Ramos (cell line): ENCODE measurements at regions not wholly inside any gene's neighbourhood (a gene's known extent, or its start where the extent isn't known, plus 50 kb on each side); places are given as distances from the start of the nearest gene placed in this dataset.
"Not testable (repeated sequence)": the region's sequence is repeated elsewhere in the genome, so short reads cannot be mapped to it uniquely, and the experiment has no call there.

ENCODE experiments used
- in situ Hi-C: fragments of 300-500 bp; cut with MboI; formaldehyde crosslinking; loops from one replicate; pipeline ENCODE4 v1.14.3; 2022; ENCODE audit warnings: low sequenced_read_pairs; ENCODE audit not compliant: unreplicated experiment

DNA sequence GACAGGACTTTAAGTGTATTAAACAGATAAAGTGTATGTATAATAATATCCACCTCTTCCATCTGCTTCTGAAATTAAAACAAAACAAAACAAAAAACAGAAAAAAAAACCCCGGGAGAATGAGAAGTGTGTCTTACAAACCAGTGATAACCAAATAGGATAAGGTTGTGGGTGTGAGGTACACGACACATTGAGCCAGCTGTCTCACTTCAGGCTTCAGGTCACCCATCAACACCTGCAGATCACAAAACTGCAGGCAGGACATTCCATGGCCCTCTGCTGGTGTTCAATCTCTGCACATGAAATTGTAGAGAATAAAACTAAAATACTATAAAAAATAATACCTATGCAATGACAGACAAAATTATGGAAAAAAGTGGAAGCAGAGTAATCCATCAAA, 339.9 kb downstream of the SFMBT2 start:
- in situ Hi-C loops, result no loop called here

DNA sequence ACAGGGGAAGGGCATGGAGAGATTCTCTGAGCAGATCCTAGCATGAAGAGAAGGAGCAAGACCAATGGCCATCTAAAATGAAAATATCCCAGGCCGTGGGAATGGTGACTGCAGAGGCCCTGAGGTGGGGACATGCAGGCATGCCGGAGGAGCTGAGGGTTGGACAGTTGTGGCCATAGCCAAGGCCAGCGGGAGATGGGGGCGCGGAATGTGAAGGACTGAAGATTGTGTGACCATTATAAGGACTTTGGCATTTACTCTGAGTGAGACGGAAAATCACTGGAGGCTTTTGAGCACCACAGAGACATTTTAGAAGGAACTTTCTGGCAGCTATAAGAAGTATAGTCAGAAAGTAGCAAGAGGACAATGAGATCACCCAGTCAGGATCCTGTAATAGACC, 341.1 kb downstream of the SFMBT2 start:
- in situ Hi-C loops, result no loop called here

DNA sequence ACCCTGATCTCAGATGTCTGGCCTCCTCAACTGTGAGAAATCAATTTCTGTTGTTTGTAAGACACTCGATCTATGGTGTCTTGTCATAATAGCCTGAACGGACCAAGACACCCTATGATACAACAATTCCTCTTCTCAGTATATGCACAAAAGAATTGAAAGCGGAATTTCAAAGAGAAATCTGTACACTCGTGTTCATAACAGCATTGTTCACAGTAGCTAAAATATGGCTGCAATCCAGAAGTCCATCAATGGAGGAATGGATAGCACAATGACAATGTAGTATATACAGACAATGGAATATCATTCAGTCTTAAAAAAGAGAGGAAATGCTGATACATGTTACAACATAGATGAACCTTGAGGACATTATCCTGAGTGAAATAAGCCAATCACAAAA, 354.6 kb downstream of the SFMBT2 start:
- in situ Hi-C loops, result no loop called here

DNA sequence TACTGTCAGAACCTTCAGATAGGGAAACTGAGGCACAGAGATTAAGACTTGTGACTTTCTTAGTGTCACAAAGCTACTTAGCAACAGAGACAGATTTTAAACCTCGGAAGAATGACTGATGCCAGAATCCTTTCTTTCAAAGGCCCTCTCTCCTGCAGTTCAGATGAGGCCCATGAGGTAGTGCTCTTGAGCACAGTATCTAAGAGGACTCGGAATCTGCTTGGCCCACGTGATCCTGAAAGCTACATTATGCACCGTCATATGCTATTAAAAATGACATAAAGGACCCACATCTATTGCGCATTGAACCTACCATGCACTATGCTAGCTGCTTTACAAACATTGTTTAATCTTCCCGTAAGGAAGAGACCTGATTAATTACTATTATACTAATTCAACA, 355.9 kb downstream of the SFMBT2 start:
- in situ Hi-C loops, result no loop called here

DNA sequence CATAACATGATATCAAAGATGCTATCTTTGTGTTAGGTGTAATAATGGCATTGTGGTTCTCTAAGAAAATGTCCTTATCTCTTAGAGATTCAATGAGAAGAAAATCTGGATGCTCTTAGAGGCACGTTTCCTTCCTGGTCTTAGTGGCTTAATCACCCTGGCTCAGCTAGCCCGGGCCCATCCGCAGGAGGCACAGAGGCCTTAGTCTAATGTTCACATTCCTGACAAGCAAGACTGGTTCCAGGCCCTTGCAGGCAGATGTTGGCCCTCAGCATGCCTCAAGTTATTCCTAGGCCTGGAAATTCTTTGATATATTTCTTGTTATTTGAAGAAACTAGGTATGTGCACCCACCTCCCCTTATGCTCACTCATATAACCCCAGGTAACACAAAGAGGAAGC, 357.6 kb downstream of the SFMBT2 start:
- in situ Hi-C loops, result no loop called here

DNA sequence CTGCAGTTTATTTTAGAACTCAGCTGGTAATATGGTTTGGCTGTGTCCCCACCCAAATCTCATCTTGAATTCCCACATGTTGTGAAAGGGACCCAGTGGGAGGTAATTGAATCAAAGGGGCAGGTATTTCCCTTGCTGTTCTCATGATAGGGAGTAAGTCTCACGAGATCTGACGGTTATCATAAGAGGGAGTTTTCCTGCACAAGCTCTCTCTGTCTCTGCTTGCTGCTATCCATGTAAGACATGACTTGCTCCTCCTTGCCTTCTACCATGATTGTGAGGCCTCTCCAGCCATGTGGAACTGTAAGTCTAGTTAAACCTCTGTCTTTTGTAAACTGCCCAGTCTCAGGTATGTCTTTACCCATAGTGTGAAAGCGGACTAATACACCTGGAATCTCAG, 360.8 kb downstream of the SFMBT2 start:
- in situ Hi-C loops, result not testable (repeated sequence)

DNA sequence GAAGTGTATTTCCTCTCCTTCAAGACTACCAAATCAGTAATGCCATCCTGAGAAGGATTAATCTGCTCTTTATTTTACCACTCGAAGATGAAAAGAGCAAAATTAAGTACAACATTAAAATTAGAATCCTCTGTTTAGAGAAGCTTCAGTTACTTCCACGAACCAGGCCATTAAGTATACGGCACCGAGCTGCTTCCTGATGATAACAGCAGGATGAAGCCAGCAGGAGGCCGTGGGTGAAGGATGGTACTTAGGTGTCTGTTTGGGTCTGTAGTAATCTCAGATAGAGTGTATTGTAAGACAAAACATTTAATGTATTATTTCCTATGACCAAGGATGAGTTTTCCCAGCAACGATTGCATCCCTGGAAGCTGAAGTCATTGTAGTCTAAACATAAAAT, 362.8 kb downstream of the SFMBT2 start:
- in situ Hi-C loops, result no loop called here

DNA sequence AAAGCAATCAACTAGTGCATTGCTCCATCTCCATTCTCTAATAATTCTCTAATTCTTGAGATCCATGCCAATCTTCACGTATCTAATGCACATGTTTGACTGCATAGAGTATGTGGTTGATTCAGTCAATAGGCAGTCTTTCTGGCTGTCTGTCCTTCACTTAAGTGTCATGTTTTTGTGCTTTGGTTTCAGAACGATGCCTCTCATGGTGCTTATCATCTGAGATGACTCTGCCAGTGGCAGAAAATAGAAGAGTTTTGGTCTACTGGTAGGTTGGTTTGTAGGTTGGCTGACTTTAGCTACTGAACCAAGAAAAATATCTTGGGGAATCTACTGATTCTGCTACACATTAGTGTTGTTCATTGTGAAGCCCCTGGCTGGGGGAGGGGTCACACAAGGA, 364.2 kb downstream of the SFMBT2 start:
- in situ Hi-C loops, result no loop called here

DNA sequence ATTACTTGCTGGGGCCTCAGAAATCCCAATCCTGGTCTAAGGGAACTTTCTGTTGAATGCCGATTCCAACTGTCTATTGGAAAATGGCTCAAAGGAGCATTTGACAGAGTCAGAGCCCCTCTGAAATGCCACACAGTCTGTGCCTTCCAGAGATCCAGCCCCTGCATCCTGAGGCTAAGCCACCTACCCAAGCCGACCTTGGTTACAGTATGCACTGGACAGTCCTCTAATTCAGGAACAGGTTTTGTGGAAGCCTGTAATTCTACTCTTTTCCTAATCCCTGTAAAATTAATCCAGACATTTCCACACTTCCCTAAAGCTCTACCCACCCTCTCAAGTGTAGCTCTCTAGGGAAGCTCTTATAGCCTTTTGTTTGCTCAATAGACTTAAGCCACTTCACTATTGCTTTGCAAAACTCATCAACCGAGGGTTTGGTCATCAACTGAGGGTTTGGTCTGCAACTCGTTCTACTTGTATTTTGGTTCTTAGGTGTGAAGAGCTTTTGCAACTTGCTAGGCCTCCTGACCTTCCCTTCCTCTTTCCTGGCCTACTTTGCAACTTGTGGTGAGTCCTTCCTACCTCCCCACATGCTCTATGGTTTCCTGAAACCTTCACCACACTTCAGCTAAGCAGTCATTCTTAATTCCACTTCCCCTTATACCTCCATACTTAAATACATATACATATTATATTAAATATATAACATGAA, 364.8 kb downstream of the SFMBT2 start:
- in situ Hi-C loops, result no loop called here

DNA sequence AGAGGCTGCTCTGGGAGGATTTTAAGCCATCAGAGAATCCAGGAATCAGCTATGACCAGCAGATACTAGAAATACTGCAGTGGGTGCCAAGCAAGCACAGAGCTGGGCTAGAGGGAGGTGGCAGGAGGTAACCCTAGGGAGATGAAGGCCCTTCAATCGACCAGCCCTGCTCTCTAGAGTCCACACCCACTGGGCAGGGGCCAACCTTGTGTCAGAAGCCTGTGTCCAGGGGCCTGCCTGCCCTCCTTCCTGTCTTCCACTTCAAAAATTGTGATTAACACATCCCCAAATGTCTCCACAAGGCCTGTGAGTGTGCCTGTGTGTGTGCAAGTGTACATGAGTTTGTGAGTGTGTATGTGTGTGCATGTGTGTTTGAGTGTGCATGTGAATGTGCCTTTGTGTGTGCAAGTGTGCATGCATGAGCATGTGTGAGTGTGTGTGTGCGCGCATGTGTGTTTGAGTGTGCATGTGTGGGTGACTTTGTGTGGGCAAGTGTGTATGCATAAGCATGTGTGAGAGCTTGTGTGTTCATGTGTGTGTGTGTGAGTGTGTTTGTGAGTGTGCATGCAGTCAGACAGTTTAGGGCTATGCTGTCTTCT, 367.7 kb downstream of the SFMBT2 start:
- in situ Hi-C loops, result no loop called here

DNA sequence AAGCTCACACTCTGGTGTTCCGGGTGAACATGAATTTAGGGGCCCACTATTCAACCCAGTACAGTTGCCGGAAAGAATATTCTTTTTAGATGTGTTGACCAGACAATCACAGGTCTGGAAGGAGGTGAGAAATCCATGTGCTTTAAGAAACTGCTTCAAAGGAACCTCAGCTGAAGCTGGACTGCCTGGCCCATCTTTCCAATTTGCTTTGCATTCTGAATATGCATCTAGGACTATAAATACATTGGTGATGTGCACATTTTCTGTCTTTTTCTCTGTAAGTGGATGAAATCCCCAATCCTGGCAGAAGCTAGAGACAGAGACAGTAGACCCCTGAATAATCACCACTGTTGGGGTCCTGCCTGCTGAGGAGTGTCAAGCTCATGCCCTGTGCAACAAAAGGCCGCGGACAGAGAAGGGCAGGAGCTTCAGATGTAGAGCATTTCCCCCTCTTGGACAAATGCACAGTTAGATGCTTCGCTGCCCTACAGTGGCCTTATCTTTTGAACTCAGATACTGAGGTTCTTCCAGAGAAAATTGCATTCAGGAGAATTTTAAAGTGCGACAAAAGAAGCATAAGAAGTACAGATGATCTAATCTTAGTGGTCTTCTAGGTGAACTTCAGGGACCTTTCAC, 368.3 kb downstream of the SFMBT2 start:
- in situ Hi-C loops, result no loop called here

DNA sequence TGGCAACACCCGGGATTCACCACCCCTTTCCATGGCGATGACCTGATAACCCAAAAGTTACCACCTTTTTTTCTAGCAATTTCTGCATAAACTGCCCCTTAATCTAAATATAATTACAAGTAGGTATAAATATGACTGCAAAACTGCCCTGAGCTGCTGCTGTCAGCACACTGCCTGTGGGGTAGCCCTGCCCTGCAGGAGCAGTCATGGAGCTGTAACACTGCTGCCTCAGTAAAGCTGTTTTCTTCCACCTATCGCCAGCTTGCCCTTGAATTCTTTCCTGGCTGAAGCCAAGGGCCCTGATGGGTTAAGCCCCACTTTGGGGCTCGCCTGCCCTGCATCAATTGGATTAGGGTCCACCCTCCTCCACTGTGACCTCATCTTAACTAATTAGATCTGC, 368.8 kb downstream of the SFMBT2 start:
- in situ Hi-C loops, result no loop called here

DNA sequence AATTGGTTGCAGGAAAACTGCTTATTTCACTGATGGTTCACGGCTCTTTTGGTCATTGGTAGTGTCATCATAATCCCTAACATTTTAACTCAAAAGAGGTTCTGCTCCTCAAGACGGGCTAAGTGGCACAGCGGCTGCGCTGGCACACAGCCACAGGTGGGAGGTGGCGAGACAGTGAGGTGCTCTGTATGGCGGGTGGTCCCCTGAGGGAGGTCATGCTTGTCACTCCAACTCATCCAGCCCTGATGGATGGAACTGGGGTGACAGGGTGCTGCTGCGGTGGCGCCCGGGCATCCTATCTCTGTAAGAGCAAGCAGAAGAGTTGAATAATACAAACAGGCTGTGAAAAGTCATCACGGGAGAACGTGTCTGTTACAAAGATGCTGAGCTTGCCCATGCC, 370.2 kb downstream of the SFMBT2 start:
- in situ Hi-C loops, result no loop called here

DNA sequence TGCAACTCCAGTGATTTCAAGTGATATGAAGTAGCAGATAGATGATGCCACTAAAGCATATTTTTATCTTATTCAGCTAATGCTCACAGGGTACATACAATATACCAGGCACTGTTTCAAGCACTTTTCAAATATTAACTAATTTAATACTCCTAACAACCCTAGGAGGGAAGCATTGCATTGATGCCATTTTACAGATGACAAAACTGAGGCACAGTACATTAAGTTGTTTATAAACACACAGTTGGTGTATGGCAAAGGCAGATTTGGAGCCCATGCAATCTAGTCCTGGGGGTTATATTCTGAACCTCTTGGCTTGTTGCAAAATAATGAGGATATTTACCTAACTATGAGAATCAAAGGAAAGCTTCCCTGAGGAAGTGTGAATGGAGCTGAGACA, 371.0 kb downstream of the SFMBT2 start:
- in situ Hi-C loops, result no loop called here

DNA sequence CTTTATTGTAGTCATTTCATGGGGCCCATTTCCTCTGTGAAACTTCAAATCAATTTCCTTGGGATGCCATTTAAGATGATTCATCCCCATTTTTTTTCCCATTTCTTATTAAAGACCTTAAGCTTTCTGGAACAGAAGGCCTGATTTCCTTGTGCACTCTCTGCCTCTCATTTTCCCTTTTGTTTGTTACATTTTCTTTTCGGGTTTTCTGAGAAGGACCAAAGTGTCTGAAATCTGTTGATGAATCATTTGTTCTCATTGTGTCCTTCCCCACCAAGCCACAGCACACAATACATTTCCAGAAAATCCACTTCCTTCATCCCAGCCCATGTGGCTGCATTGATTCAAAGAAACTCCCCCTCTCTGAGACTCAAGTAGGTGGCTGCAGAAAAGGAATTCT, 372.4 kb downstream of the SFMBT2 start:
- in situ Hi-C loops, result no loop called here

DNA sequence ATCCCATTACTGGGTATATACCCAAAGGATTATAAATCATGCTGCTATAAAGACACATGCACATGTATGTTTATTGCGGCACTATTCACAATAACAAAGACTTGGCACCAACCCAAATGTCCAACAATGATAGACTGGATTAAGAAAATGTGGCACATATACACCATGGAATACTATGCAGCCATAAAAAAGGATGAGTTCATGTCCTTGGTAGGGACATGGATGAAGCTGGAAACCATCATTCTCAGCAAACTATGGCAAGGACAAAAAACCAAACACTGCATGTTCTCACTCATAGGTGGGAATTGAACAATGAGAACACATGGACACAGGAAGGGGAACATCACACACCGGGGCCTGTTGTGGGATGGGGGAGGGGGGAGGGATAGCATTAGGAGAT, 373.4 kb downstream of the SFMBT2 start:
- in situ Hi-C loops, result not testable (repeated sequence)

DNA sequence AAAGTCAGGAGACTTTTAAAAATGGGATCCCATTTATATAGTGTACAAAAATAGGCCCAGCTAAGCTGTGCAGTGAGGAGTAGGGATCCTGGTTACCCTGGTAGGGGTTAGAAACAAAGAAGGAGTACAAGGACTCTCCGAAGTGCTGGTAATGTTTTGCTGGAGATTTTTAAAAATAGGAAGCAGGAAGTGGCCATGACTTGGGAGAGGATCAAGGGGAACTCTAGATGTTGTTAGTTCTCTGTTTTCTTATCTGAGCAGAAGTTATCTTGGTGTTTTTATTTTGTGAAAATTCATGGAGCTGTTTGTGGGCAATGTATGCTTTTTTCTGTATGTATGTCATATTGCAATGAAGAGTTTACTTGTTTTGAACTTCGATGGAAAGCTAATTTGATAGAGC, 373.9 kb downstream of the SFMBT2 start:
- in situ Hi-C loops, result no loop called here

DNA sequence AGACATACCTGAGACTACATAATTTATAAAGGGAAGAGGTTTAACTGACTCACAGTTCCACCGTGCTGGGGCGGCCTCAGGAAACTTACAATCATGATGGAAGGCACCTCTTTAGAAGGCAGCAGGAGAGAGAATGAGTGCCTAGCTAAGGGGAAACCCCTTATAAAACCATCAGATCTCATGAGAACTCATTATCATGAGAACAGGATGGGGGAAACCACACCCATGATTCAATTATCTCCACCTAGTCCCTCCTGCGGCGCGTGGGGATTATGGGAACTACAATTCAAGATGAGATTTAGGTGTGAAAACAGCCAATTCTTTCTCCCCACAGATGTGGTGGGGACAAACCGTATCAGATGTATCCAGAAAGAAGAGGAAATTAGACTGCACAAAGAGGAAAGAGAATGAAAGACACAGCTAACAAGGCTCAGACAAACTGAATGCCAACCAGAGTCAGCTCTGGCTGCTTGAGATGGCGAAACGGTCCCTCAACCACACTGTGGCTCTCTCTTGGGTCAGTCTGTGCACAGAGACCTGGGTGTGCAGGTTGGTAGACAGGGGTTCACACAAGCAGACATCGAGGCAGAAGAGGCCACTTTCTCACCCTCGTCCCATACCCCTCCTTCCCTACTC, 375.6 kb downstream of the SFMBT2 start:
- in situ Hi-C loops, result no loop called here

DNA sequence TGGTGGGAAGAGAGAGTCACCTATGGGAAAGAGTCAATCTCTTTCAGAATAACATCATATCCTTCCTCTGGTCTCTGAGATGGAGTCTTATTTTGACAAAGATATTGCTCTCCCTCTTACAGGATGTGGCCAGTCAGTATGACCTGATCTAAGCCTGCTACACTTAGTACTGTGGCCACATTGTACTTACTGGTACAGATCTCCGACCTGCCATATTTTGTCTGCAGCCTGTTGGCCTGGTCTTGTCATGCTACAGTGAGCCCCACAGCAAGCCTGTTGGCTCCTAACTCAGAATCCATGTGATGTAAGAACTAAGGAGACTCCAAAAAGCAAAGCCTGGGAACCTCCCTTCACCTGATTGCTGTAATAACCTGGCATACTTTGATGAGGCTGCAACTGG, 377.8 kb downstream of the SFMBT2 start:
- in situ Hi-C loops, result no loop called here

DNA sequence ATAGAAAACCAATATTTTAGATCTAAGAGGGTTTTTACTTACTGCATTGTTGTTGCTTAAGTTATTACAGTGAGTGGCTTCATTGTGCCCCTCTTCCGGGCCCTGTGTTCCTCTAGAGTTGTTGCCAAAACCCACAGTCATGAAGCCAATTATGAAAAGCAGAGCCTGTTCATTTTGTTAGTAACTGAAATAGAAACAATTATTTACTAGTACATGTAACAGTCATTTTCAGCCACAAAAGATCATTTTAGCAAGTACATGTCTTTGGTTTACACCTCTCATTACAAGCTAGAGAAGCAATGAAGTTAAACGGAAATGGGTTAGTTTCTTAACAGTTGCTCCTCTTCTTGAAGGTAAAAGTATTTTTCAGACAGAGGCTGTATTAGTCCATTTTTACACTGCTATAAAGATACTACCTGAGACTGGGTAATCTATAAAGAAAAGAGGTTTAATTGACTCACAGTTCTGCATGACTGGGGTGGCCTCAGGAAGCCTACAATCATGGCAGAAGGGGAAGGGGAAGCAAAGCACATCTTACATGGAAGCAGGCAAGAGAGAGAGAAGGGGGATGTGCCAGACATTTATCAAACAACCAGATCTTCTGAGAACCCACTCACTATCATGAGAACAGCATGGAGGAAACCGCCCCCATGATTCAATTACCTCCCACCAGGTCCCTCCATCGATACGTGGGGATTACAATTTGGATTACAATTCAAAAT, 380.5 kb downstream of the SFMBT2 start:
- in situ Hi-C loops, result no loop called here

DNA sequence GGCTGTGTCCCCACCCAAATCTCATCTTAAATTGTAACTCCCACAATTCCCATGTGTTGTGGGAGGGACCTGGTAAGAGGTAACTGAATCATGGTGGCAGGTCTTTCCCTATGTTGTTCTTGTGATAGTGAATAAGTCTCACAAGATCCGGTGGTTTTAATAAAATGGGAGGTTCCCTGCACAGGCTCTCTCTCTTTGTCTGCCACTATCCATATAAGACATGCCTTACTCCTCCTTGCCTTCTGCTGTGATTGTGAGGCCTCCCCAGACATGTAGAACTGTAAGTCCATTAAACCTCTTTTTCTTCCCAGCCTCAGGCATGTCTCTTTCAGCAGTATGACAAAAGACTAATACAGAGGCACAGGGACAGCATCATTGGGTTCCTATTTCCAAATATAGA, 381.2 kb downstream of the SFMBT2 start:
- in situ Hi-C loops, result no loop called here
